ENCODE measurements at regions not wholly inside any gene's neighbourhood (a gene's known extent, or its start where the extent isn't known, plus 50 kb on each side); places are given as distances from the start of the nearest gene placed in this dataset.

DNA sequence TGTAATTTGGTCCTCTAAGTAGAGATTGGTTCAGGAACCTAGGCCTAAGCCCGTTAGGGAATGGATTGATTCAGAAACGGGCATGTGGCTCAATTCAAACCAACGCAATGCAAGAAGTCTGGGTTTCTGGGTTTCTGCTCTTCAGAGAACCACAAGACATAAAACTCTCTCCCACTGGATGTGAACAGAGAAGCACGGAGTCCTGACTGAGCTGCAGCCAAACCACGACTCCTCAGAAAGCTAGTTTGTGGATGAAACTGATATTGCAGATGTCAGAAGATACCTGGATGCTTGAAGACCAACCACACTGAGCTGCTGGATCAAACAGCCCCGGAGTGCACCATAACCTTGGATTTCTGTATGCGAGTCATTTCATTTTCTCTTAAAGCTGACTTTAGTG is 50.0 kb downstream of the SOD2 start:
- TF ChIP-seq, protein P1, sequence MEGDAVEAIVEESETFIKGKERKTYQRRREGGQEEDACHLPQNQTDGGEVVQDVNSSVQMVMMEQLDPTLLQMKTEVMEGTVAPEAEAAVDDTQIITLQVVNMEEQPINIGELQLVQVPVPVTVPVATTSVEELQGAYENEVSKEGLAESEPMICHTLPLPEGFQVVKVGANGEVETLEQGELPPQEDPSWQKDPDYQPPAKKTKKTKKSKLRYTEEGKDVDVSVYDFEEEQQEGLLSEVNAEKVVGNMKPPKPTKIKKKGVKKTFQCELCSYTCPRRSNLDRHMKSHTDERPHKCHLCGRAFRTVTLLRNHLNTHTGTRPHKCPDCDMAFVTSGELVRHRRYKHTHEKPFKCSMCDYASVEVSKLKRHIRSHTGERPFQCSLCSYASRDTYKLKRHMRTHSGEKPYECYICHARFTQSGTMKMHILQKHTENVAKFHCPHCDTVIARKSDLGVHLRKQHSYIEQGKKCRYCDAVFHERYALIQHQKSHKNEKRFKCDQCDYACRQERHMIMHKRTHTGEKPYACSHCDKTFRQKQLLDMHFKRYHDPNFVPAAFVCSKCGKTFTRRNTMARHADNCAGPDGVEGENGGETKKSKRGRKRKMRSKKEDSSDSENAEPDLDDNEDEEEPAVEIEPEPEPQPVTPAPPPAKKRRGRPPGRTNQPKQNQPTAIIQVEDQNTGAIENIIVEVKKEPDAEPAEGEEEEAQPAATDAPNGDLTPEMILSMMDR (IDR thresholded peaks at IDR 0.05 in 8 of 11, conservative IDR thresholded peaks at IDR 0.05 in 3 of 11), result no peak
- TF ChIP-seq POLR2AphosphoS5 (IDR thresholded peaks at IDR 0.05), result no peak

All from spleen (tissue), 7 donors.